Body of pancreas (tissue), 4 donors: ENCODE measurements at regions not wholly inside any gene's neighbourhood (a gene's known extent, or its start where the extent isn't known, plus 50 kb on each side); places are given as distances from the start of the nearest gene placed in this dataset.

Experiments
- CTCF ChIP-seq, 7 experiments: fragments of 450-650 bp in 4 of 7; fragments of 200-600 bp in 3 of 7; sonication (generic) in 3 of 7; IDR thresholded peaks; one replicate each; pipeline ENCODE4 v1.5.1; 2016 to 2019; ENCODE audit warnings: antibody characterized with exemption in 7 of 7
- POLR2A ChIP-seq, 3 donors: fragments of 450-650 bp; IDR thresholded peaks; one replicate each; pipeline ENCODE4 v1.6.1; 2016; ENCODE audit warnings: antibody characterized with exemption in 3 of 3, mild to moderate bottlenecking in 2 of 3

GRCh38 chr2:241996100-241996499 lies 126.6 kb downstream of the RTP5 start:
- no peak for TF ChIP-seq CTCF (IDR thresholded peaks at IDR 0.05)
- TF ChIP-seq POLR2A (IDR thresholded peaks at IDR 0.05): no peak
